CD1c-positive myeloid dendritic cell (primary cell): ENCODE measurements at regions not wholly inside any gene's neighbourhood (a gene's known extent, or its start where the extent isn't known, plus 50 kb on each side); places are given as distances from the start of the nearest gene placed in this dataset.
"Not testable (repeated sequence)": the region's sequence is repeated elsewhere in the genome, so short reads cannot be mapped to it uniquely, and the experiment has no call there.

Source experiments
- DNase-seq: peaks from one replicate; pipeline ENCODE4 v3.0.0-alpha.2; 2016; ENCODE audit errors: extremely low spot score

DNA sequence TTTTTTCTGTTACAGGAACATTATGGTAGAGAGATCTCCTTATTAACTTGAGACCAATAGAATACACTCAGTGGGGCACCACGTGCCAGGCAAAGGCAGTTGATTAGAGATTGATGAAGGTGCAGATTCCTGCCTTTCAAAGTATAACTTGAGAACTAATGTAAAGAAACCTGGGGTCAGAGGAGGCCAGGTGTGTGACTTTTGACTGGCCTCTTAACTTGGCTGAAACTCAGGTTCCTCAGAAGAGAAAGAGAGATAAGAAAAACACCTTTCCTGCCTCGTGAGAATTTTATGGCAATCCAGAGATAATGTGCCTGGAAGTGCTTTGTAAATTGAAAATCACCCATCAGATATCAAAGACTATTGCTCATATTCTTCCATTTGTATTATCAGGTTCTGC, 110.7 kb upstream of the GZMB start:
- DNase-seq = no peak

DNA sequence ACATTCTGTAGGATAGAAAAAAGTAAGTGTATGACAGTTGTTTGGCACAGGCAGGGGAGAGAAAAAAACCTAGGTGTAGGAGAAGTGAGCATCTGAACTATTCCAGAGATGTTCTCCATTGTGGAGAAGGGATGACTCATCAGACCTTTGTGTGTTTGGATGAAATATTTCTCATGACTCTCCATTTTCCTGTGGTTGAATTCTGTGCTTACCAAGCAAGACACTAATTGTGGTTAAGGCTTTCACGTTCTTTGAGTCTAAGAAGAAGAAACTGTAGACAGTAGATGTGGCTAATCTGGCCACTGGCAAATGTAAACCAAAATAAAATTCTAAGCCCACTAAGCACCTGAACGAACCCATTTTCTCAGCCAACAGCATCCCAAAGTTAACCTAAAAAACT, 107.9 kb upstream of the GZMB start:
- no peak for DNase-seq

DNA sequence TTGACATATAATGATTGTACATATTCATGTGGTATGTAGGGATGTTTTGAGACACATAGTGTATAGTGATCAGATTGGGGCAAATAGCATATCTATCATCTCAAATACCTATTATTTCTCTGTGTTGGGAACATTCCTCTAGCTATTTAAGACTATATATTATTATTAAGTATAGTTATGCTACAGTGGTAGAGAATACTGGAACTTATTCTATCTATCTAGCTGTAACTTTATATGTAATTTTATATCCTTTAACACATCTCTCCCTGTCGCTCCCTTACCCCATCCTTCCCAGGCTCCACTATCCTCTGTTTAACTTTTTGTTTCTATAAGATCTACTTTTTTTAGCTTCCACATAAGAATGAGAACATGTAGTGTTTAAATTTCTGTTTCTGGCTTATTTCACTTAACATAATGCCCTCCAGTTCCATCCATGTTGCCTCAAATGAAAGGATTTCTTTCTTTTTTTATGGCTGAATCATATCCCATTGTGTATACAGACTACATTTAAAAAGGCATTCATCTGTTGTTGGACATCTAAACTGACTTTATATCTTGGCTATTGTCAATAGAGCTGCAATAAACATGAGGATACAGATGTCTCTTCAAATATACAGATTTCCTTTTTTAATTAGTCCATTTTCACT, 102.1 kb upstream of the GZMB start:
- DNase-seq = no peak

DNA sequence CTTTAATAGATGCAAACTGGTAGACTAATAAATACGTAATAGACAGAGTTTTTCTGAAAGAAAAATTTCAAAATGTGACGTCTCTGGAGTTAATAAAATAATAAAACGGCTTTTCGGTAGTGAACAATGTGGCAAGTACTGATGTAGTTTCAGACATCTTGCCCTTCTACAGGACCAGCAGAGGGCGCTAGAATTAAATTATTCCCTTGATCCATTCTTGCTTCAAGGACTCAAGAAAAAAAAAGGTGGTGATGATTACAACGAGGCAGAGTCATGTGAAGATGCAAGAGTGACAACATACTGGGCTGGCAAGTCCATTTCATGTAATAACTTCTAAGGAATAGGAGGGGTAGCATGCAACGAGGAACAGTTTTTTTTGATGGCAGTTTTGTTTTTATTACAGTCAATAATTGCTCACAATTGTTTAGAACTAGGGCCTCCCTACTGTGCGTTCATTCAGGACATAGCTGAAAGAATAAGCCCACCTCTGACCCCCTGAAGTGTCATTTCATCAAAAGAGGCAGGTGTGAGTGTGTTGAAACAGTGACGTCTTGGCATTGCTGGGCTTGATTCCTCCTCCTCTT, 101.0 kb upstream of the GZMB start:
- DNase-seq = peak; percentile 67

DNA sequence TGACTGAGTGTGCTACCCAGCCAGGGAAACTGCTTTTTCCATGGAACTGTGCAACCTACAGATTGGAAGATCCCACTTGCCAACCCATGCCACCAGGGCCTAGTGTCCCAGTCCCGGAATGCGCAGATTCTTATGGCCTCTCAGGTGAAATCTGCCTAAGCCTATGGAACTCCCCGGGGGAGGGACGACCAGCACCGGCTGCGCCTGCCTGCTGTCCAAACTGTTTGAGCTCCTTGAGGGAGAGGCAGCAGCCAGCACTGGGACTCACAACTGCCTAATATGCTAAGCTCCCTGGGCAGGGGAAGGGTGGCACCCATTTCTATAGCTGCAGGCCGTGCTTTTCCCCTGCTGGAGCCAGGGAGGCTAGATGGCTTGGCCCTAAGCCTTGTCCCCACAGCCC, 92.5 kb upstream of the GZMB start:
- no peak for DNase-seq

DNA sequence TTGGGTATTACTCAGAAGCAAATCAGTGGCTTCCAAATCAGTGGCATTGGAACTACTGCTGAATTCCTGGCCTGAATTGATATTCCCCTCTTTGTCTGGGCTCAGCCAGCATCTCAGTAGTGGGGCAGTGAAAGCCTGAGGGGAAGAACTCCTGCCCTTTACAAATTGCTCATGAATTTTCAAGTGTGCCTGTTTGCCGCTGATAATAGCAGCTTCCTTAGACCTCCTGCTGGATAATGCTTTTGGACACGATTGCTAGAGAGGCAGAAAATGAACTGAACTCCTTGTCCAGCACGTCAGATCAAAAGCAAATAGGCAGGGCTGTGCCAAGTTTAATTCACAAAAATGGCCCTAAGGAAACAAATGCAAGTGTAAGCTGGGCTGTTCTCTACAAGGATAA, 91.3 kb upstream of the GZMB start:
- no peak for DNase-seq

DNA sequence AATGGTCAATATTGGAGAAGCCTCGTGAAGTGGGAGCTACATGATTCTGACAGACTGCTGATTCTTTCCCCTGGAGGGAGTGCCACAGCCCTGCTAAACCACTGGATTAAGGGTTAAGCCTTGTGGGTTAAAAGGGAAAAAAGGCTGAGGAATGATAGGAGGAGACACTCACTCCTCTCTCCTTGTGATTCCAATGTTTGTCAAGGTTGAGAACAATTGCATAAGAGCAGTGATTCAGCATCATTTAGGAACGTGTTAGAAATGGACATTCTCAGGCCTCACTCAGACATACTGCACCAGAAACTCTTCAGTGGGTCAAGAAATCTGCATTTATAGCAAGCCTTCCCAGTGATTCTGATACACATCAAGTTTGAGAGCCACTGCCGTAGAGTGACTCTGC, 87.8 kb upstream of the GZMB start:
- no peak for DNase-seq

DNA sequence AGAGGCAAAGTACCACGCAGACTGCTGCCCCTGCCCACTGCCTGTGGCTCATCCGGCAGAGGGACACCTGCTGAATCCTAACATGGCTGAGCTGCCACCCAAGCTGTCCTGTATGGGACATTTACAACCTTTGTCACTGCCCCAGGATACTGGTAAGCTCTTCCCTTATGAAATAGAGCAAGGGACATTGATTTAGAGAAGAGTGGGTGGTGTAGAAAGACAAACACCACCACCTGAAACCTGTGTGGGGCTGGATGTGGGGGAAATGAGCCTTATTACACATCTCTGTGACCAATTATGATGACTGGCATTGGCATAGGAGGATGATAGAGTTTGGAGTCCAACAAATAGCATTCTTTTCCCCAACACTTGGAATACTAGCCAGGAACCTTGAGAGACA, 81.2 kb upstream of the GZMB start:
- DNase-seq = no peak

DNA sequence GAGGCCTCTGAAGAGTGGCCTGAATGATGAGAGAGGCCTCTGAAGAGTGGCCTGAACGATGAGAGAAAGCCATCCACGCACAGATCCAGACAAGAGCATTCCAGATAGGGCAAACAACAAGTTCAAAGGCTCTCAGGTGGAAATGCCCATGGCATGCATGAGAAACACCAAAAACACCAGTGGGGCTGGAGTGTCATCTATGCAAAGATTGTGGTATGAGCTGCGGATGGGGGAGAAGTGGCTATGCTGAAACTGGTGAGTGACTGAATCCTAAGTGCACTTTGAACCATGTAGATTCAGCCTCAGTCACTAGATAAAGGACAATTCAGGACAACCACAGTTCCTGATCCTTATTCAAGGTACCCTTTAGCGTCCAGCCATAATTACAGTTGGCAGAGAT, 79.4 kb upstream of the GZMB start:
- DNase-seq = no peak

DNA sequence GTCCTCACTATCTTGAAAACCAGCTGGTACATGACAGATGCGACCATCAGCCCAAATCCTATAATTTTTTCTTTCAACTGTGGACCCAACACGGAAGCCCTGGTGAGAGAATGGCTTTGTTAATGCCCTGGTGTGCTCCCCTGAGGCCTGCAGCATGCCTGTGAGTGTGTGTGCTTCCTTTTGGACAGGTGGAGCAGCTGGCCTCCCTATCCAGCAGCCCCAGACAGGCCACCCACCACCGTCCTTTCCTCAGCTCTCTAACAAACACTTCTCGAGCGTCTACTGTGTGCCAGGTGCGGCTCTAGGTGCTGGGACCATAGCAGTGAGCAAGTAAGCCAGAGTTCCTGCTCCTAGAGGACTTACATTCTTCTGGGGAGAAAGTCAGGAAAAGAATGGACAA, 78.9 kb upstream of the GZMB start:
- DNase-seq = no peak

DNA sequence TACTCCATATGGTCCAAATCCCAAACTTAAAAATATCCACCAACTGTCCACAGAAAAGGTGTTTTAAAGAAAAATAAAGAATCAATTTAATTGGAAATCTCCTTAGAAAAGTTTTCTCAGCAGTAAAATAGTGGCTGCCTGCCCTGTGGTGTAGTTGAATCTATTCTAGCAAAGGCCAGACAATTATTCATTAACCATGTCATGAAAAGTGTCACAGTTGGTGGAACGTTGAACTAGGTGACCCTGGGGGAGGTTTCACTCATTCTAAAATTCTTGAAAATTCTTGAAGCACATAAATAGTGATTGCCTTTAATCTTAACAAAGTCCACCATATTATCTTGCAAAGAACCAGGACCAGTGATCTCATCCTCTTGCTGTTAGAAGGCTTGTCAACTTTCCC, 78.4 kb upstream of the GZMB start:
- DNase-seq = no peak

DNA sequence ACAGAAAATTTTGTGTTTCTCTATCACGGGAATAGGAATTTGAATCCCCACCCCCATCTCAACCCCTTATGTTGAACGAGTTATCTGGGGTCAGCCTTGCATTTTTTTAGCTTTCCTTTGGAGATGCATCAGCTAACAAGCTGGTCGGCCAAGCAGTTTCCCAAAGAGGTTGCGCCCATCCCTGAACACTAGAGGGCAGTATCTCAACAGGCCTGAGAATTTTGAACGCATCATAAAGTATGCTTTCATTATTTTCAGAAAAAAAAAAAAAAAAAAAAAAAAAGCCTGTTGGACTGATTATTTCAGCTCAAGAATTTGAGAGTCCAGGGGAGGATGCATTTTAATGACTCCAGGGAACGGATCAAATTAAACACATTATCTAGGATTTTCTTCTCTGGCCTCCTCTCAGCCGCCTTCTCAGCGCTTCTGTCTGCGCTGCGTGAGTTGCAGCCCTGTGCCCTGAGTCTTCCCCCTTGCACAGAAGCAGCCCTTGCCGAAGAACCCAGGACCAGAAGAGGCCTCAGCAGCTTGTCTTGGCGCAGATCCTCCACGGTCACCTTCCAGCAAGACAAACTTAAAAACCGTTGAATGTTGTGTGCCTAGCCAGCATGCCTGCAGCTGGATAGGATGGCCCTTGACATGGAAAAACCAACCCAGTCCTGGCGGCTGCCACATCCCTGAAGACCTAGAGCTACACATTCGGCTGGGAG, 76.6 kb upstream of the GZMB start:
- DNase-seq = peak; percentile 72

DNA sequence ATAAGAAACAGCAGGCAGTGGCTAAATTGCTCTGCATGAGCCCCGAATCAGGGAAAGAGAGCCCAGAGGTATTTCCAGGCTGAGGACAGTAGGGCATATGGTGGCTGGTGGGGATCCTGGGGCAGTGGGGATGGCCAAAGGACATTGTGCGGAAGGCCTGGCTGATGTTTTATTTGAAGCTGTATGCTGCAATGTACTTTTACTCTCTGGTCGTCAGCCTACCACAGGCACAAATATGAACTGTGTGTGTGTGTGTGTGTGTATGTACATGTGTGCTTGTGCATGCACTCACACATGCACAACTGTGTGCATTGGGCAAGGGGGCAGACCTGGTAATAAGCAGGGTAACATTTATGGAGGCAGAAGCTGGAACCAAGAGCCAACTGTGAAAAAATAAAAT, 74.7 kb upstream of the GZMB start:
- no peak for DNase-seq

DNA sequence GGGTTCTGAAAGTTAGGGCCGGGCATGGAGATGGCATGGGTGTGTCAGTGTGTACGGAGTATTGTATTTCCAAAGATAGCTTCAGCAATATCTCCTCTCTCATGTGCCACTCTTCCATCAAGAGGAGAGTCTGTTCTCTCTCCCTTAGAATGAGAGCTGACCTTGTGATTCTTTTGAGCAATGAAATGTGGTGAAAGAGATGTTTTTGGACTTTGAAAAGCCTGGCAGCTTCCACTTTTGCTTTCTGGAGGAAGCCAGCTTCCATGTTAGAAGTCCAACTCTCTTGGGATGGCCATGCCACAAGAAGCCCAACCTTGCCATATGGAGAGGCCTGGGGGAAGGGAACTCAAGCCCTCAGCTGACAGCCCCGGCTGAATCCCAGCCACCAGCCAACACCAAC, 72.4 kb upstream of the GZMB start:
- DNase-seq = no peak

DNA sequence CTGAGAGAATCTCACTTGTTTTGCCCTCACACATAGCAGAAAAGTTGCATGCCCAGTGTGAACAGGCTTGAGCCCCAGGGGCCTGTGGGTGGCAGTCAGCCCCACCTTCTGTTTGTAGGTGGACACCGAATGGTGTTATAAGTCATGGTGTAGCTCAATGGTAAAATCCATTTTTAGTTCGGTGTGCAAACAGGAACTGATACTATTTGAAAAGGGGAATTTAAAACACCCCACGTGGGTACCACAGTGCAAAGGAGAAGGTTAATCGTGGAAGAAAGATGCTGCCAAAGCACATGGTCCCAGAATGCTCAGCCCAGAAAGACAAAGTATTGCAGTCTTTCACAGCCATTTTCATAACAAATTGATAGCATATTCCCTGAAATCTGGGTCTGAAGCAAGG, 71.8 kb upstream of the GZMB start:
- DNase-seq = peak; percentile 79

DNA sequence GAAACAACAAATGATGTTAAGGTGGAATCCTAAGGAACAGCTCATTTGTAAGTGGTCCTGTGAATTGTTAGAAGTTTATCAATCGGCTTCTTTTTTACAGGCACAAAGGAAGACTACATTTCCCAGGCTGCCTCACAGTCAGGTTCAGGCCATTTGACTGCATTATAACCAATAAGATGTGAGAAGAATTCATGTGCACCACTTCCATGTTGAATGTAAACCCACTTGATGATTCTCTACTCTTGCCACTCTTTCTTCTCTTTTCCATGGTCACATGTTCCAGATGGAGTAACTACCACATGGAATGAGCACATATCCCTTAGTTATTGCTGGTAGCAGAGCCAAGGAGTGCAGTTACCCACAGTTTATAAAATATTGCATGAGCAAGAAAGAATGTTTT, 67.1 kb upstream of the GZMB start:
- DNase-seq = peak; percentile 33

DNA sequence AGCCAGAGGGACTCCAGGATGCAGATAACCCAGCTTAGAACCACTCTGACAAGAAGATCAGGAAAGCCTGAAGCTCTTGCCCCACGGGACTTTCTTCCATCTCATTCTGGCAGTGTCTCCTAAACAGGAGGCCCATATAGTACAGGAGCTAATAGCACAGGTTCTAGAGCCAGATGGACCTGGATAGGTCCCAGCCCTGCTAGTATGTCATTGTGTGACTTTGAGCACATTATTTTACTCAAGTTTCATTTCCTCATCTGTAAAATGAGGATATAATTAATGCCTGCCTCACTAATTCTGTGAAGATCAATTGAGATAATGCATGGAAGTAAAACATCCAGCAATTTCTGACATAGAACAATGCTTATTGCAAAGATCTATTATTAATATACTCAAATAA, 66.5 kb upstream of the GZMB start:
- DNase-seq = peak; percentile 50

DNA sequence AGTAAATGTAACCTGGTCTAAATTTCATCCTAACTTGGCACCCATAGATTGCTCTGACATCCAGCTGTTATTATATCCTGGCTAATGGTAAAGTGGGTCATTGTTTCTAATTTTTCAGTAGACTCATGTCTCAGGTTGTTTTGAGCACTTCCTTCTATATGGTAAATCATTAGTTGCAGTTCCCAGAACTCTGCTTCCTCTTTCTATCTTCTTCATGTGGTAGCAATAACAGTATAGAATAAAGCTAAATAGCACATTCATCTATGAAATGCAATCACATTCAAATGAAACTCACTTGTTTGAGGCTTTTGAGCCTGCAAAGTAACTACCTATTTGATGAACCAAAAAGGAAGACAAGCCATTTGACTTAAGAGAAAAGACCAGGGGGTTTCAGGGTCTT, 65.1 kb upstream of the GZMB start:
- DNase-seq = peak; percentile 65

DNA sequence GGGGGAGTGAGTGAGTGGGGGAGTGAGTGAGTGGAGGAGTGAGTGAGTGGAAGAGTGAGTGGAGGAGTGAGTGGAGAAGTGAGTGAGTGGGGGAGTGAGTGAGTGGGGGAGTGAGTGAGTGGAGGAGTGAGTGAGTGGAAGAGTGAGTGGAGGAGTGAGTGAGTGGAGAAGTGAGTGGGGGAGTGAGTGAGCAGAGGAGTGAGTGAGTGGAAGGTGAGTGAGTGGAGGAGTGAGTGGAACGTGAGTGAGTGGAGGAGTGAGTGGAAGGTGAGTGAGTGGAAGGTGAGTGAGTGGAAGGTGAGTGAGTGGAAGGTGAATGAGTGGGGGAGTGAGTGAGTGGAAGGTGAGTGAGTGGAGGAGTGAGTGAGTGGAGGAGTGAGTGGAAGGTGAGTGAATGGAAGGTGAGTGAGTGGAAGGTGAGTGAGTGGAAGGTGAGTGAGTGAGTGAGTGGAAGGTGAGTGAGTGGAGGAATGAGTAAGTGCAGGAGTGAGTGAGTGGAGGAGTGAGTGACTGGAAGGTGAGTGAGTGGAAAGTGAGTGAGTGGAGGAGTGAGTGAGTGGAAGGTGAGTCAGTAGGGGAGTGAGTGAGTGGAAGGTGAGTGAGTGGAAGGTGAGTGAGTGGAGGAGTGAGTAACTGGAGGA, 62.4 kb upstream of the GZMB start:
- not testable (repeated sequence) for DNase-seq

DNA sequence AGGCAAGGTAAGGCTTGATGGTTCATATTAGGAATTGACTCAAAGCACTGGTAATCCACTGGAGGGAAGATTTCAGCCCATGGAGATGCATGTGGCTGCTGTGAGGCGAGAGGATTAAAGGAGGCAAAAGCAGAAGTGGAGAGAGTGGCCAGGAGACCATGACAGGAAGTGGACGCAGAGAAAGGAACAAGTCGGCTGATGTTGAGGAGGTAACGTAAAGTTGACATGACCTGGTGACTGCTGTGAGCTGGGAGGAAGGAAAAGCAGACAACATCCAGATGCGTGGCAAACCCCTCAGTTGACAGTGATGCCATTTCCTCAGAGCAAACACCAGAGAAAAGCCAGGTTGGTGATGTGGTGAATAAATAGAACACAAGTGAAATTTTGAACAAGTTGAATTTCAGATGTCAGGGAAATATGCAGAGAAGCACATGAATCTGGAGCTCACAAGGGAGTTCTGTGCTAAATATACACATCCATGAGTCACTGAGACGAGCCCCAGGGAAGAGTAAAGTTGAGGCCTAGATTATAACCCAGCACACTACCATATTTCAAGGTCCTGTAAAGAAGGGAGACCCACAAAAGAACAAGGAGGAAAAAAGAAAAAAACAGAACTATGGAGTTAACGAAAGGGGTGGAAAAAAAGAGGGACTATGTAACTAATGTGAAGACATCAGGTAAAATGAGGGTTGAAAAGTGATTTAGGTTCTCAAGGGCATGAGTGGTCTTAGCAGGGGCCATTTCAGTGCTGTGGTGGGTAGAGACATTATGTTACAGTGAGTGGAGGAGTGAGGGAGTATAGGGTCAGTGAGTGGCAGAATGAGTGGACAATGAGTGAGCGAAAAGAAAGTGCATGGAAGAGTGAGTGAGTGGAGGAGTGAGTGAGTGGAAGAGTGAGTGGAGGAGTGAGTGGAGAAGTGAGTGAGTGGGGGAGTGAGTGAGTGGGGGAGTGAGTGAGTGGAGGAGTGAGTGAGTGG, 61.6 kb upstream of the GZMB start:
- peak; percentile 61 for DNase-seq

DNA sequence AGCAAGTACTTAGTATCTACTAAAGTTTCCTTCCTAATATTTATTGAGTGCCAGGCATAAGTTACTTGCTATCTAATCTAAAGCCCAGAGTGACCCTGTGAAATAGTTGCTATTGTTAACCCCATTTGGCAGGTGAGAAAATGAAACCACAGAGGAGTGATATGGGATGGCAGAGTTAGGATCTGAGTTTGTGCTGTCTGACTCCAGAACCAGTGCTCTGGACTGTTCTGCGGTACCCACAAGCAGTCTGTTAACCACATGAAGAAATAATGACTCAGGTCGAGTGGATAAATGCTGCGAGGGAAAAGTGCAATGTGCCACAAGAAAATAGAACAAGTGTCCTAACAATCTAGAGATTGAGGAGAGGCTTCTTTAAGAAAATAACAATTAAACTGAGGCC, 60.7 kb upstream of the GZMB start:
- DNase-seq = no peak

DNA sequence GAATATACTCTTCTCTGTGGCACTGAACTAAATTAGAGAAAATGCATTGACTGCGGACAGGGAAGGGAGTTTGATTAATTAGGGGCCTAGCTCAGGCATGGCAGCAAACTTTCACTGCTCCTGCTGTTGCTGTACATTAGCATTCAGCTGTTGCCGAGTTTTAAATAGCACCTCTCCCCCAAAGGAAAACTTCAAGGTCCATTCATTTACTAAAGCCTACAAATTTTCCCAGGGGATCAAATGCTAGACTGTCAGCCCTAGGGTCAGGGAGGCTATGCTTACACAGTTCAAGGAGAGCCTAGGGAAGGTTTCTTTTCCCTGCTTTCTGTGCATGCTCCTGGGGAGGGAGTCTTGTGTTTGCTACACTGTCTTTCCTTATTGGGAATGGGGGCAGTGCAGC, 60.0 kb upstream of the GZMB start:
- DNase-seq = no peak
